GM18909 (cell line): ENCODE measurements at regions not wholly inside any gene's neighbourhood (a gene's known extent, or its start where the extent isn't known, plus 50 kb on each side); places are given as distances from the start of the nearest gene placed in this dataset.

ENCODE experiments used
- ATAC-seq: cut with Tn5 transposase; IDR thresholded peaks from one replicate; pipeline ENCODE4 v1.9.1; 2021; ENCODE audit warnings: mild to moderate bottlenecking; ENCODE audit not compliant: unreplicated experiment, poor library complexity

GRCh38 chr17:14405189-14405588 lies 104.3 kb downstream of the HS3ST3B1 start:
- ATAC-seq = no peak
